ENCODE measurements at regions not wholly inside any gene's neighbourhood (a gene's known extent, or its start where the extent isn't known, plus 50 kb on each side); places are given as distances from the start of the nearest gene placed in this dataset.
"Not testable (repeated sequence)": the region's sequence is repeated elsewhere in the genome, so short reads cannot be mapped to it uniquely, and the experiment has no call there.

GRCh38 chr1:213585402-213585801, 402.4 kb upstream of the PROX1 start:
- DNase-seq (ENCODE audit: low read depth in 2 of 2): no peak

- DNase-seq (ENCODE audit: low read depth in 2 of 2): no peak
These were observed 401.7 kb upstream of the PROX1 start for GRCh38 chr1:213585959-213586586.

- DNase-seq (ENCODE audit: low read depth in 2 of 2): no peak
These were observed 401.2 kb upstream of the PROX1 start for GRCh38 chr1:213586587-213586972.

GRCh38 chr1:213596729-213597128, 391.0 kb upstream of the PROX1 start:
- no peak for DNase-seq (ENCODE audit: low read depth in 2 of 2)

- DNase-seq (ENCODE audit: low read depth in 2 of 2): no peak
These were observed 389.5 kb upstream of the PROX1 start for GRCh38 chr1:213598263-213598662.

GRCh38 chr1:213600879-213601278, 386.9 kb upstream of the PROX1 start:
- DNase-seq (ENCODE audit: low read depth in 2 of 2): no peak

- not testable (repeated sequence) for DNase-seq (ENCODE audit: low read depth in 2 of 2)
These were observed 386.1 kb upstream of the PROX1 start for GRCh38 chr1:213601705-213602104.

- no peak for DNase-seq (ENCODE audit: low read depth in 2 of 2)
These were observed 384.8 kb upstream of the PROX1 start for GRCh38 chr1:213602796-213603486.

- no peak for DNase-seq (ENCODE audit: low read depth in 2 of 2)
These were observed 383.3 kb upstream of the PROX1 start for GRCh38 chr1:213604477-213604876.

GRCh38 chr1:213605732-213606131, 382.0 kb upstream of the PROX1 start:
- no peak for DNase-seq (ENCODE audit: low read depth in 2 of 2)

GRCh38 chr1:213606252-213606820, 381.4 kb upstream of the PROX1 start:
- no peak for DNase-seq (ENCODE audit: low read depth in 2 of 2)

- no peak for DNase-seq (ENCODE audit: low read depth in 2 of 2)
These were observed 374.2 kb upstream of the PROX1 start for GRCh38 chr1:213613549-213613948.

GRCh38 chr1:213615226-213615916, 372.4 kb upstream of the PROX1 start:
- no peak for DNase-seq (ENCODE audit: low read depth in 2 of 2)

GRCh38 chr1:213617133-213617532, 370.6 kb upstream of the PROX1 start:
- no peak for DNase-seq (ENCODE audit: low read depth in 2 of 2)

GRCh38 chr1:213618094-213618493, 369.7 kb upstream of the PROX1 start:
- no peak for DNase-seq (ENCODE audit: low read depth in 2 of 2)

GRCh38 chr1:213619026-213619425, 368.7 kb upstream of the PROX1 start:
- DNase-seq (ENCODE audit: low read depth in 2 of 2): no peak

GRCh38 chr1:213621077-213621476, 366.7 kb upstream of the PROX1 start:
- no peak for DNase-seq (ENCODE audit: low read depth in 2 of 2)

- no peak for DNase-seq (ENCODE audit: low read depth in 2 of 2)
These were observed 365.3 kb upstream of the PROX1 start for GRCh38 chr1:213622365-213623063.

GRCh38 chr1:213623064-213623581, 364.6 kb upstream of the PROX1 start:
- DNase-seq (ENCODE audit: low read depth in 2 of 2): no peak

GRCh38 chr1:213623862-213624261, 363.9 kb upstream of the PROX1 start:
- DNase-seq (ENCODE audit: low read depth in 2 of 2): no peak

- DNase-seq (ENCODE audit: low read depth in 2 of 2): not testable (repeated sequence)
These were observed 351.0 kb upstream of the PROX1 start for GRCh38 chr1:213636778-213637177.

- no peak for DNase-seq (ENCODE audit: low read depth in 2 of 2)
These were observed 346.5 kb upstream of the PROX1 start for GRCh38 chr1:213641312-213641711.
